Fibroblast of mammary gland (primary cell): ENCODE measurements at regions not wholly inside any gene's neighbourhood (a gene's known extent, or its start where the extent isn't known, plus 50 kb on each side); places are given as distances from the start of the nearest gene placed in this dataset.
A peak's percentile ranks its signal among the peaks of the same experiment; 100 is the strongest.

Source experiments
- DNase-seq: peaks from one replicate; pipeline ENCODE4 v3.0.0-alpha.2; 2010; ENCODE audit warnings: low read depth
- H3K4me3 ChIP-seq: 2 replicates; pipeline ENCODE4 v1.5.1; 2011; ENCODE audit warnings: low read depth, mild to moderate bottlenecking, low read length, moderate library complexity; ENCODE audit not compliant: control insufficient read depth
- TF ChIP-seq, protein P1 (sequence below): conservative IDR thresholded peaks from 2 replicates; pipeline ENCODE4 v1.5.1; 2011; ENCODE audit warnings: low read depth, low read length, inconsistent platforms; ENCODE audit not compliant: control insufficient read depth, insufficient read depth

DNA sequence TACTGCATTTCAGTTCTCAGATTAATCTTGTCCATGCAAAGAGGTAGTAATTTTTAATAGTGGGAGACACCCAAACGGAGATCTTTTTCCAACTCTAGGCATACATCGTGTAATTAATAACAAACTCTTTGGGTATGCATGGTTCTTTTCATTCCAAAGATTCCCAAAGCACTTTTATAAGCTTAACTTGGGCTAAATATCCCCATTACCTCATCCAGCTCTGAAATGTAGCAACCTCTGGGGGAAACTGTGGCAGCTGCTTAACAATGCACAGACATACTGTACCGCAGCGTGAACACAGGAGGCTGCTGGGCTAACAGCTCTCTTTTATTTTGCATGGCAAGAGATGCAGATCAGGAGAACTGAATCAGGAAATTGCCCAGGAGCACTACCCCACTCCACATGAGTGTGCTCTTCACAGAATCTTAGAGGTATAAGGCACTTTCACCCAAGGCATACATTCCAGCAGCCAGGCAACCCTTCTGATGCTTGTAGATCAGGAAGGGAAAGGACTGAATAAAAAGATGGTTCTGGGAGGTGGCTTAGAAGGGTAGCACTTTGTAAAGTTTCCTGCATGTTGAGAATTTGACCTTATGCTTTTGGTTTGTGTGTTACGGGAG is 114.4 kb upstream of the GLI3 start:
- peak; percentile 6 for DNase-seq
- H3K4me3 ChIP-seq, result no peak overlapping the region
- TF ChIP-seq, protein P1, sequence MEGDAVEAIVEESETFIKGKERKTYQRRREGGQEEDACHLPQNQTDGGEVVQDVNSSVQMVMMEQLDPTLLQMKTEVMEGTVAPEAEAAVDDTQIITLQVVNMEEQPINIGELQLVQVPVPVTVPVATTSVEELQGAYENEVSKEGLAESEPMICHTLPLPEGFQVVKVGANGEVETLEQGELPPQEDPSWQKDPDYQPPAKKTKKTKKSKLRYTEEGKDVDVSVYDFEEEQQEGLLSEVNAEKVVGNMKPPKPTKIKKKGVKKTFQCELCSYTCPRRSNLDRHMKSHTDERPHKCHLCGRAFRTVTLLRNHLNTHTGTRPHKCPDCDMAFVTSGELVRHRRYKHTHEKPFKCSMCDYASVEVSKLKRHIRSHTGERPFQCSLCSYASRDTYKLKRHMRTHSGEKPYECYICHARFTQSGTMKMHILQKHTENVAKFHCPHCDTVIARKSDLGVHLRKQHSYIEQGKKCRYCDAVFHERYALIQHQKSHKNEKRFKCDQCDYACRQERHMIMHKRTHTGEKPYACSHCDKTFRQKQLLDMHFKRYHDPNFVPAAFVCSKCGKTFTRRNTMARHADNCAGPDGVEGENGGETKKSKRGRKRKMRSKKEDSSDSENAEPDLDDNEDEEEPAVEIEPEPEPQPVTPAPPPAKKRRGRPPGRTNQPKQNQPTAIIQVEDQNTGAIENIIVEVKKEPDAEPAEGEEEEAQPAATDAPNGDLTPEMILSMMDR, result no peak

DNA sequence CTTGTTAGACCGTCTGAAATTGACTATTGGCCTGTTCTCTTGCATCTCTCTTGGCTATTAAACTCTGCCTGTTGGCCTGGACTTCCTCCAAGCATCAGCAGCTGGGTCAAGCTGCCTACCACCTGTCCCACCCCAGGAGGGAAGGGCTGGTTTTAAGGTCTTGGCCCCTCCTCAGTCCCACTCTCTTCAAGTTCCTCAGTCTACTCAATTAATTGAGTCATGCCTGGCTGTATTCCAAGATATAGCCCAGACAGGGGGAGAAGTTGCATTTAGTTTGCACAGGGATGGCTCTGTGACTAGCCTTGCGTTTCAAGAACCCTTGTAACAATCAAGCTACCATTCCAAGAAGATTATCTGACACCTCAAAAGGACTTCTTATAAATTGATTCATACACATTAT is 113.8 kb upstream of the GLI3 start:
- H3K4me3 ChIP-seq, result no peak overlapping the region
- peak; percentile 14 for DNase-seq
- TF ChIP-seq, protein P1, result no peak

DNA sequence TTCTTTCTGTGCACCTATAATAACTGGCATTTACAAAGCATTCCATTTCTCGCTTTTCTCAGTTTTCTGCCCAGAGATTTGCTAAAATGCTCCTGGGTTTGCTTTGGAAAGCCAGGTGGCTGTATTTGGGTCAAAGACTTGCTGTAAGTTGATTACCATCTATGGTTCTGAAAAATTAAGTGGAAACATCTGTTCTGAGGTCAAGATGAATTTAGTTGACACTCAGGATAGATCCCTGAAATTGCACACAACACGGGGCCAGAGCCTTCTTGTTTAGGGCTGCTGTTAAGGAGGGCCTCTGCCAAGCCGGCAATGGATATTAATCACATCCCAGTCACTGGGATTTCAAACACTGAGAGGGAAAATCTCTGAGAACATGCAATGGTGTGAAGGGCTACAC is 111.6 kb upstream of the GLI3 start:
- TF ChIP-seq, protein P1, result no peak
- no peak overlapping the region for H3K4me3 ChIP-seq
- DNase-seq, result peak; percentile 19

DNA sequence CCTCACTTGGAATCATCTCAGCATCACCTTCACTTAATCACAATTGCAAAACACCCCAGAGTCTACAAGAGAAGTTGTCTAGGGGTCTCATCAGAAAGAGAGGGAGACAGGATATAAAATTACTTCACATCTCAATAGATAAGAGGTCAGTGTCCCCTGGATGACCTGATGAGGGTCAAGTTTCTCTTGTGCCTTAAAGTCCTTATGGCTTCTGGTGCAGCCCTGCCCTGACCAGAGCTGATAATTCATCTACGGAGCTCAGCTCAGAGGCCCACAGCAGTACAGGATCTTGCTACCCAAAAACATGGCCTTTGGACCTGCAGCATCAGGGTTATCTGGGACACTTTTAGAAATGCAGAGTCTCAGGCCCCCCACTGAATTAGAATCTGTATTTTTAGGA is 111.1 kb upstream of the GLI3 start:
- TF ChIP-seq, protein P1, result no peak
- no peak overlapping the region for H3K4me3 ChIP-seq
- DNase-seq, result no peak

DNA sequence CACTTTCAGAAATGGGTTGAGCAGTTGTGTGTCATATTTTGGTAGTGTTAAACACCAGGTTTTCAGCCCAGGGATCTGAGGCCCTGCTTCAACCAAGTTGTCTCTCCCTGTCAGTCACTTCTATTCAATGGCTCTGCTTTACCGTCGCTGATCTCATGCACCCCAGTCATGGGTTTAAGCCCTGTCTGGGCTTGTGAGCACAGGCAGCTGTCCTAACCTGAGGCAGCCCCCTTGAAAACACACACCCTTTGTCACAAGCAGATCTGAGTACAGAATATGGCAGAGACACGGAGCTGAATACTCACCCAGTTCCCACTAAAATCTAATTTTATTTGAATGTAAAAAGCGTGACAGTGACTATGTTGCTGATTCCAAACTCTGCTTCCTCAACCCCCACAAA is 110.6 kb upstream of the GLI3 start:
- TF ChIP-seq, protein P1, result no peak
- DNase-seq, result no peak
- no peak overlapping the region for H3K4me3 ChIP-seq

DNA sequence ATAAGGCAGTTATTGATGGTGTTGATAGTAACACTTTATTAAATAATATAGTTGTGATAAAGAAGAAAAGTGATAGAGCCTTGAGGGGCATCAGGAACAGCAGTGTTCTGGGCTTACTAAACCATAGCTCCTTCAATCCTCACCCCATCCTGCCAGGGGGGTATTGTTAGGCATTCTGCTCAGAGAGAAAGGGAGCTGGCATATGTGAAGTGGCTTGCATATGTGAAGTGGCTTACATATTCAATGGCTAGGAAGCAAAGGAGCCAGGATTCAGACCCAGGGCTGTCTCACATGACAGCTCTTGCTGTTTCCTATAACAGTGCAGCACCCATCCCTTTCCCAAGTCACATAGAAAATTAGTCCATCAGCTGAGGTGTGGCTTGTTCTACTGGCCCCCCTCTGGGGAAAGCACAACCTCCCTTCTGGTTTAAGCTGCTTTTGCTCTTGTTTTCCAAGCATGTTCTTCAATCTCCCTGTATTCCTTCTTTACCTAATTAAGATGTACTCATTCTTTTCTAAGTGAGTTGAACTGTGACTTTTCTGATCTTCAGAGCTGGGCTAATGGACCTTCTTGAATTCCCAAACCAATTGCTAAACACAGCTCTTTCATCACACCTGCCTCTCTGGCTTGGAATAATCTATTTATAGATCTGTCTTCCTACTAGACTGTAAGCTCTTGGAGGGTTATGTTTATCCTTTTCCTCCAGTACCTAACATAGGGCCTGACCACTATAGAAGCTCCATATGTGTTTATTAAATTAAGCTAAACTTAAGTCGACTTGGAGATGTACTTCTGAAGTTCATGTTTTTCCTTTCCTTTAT is 108.7 kb upstream of the GLI3 start:
- DNase-seq, result peak; percentile 8
- no peak overlapping the region for H3K4me3 ChIP-seq
- TF ChIP-seq, protein P1, result no peak
